NCI-H1694 treated with DMSO at 0.1 percent for 48 hours (cell line): ENCODE measurements at regions not wholly inside any gene's neighbourhood (a gene's known extent, or its start where the extent isn't known, plus 50 kb on each side); places are given as distances from the start of the nearest gene placed in this dataset.

Source experiments
- DNase-seq: peaks from one replicate; lab custom pipeline; 2025; lab: John Stamatoyannopoulos, UW

DNA sequence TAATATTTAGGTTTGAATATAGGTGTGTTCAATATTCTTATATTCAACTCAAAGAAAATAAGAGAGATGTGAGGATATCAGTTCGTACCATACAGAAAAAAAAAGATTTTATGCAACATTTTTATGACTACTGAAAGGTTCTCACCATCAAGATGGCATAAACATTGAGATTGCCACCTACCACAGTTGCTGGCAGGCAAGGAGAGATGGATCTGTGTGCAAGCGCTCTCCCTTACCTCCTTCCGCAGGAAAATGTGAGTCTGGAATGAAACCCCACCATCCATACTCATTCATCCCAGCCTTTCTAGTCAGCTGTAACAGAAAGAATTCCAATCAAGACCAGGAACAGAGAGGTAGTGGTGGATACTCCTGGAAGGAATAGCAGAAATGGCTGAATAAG is 376.9 kb downstream of the PPP3CA start:
- no peak for DNase-seq

DNA sequence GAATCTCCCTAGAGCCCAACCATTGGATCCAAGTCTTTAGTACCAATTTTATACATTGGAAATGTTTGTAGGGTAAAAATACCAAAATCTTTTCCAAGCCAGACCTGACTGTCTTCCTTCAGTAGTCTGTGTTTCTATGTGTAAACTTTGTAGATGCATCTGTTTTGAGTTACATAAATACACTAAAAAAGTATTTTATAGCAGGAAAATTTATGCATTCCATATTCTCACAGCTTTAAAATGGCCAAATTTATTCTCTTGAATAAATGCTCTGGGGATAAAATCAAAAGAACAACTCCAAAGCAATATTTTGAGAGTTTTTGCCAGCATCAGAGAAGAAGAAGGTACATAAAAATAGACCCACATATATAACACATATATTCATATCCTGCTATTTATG is 377.4 kb downstream of the PPP3CA start:
- no peak for DNase-seq

DNA sequence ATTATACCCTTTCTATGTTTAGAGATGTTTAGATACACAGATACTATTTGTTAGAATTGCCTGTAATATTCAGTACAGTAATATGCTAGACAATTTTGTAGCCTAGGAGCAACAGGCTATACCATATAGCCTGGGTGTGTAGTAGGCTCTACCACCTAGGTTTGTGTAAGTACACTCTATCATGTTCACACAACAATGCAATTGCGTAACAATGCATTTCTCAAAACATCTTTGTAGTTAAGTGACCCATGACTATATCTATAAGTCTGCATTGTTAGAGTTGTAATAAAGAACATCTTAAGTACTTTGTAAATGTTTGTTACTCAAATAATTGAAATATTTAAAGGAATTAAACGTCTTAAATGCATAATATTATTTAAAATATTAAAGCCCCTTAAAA is 379.3 kb downstream of the PPP3CA start:
- DNase-seq = no peak

DNA sequence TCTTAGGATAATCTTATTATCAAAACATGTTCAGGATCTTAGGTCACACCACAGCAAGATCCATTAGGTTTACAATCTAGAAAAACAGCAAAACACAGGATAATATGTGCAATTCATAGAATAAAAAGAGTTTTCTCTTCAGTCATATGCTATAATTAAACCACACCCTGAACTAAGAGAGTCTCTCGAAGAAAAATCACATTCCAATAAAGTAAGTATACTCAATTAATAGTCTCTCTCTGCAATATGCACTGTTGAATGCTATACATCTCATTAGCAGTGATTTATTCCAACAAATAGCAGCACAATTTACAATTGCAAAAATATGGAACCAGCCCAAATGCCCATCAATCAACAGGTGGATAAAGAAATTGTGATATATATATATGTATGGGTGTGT is 383.7 kb downstream of the PPP3CA start:
- no peak for DNase-seq

DNA sequence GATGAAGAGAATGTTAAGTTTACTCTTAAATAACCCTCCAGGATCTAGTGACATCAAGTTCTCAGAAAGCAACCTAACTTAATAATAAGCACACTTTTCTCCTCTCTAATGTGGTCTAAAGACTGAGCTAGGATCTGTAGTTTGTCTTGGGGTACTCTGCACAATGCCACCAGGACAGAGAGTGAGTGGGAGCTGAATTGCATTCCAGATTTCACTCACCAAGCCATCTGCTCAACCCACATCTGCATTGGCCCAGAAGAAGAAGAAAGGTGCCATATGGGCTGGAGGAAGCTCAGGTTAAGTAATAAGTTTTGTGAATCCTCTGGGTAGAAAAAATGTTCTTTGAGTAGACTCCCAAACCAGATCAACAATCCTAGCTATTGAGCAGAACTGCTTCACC is 384.6 kb downstream of the PPP3CA start:
- no peak for DNase-seq

DNA sequence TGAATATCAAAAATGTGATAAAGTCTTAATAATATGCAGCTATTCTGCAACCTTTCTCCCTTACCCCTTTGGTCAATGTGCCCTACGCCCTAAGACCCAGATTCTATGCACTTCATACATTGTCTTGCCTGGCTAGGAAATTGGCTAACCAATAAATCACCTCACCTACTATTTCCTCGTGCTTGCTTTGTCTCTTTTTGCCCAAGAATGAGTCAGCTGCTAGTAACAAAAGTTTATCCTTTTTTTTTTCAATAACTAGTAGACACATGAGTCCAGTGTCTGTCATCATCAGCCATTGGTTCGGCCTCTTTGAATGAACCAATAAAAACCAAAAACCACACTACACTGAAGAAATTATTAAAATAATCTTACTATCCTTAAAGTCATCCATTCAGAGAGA is 387.1 kb downstream of the PPP3CA start:
- no peak for DNase-seq

DNA sequence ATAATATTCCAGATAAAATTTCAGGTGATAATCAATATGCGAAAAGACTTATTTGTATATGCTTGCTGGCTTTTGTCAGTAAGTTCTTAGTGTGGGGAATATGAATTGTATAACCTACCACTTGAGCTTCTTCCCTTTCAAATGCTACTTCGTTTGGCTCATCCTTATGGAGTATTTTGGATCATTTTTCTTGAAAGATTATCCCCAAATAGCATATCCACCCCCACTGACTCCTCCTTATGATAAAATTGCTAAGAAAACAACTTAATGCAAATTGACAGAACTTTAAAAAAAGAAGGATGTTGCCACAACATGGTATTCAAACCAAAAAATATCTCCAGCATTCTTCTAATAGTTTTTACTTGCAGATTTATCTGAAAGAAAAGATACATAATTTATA is 393.3 kb downstream of the PPP3CA start:
- no peak for DNase-seq

DNA sequence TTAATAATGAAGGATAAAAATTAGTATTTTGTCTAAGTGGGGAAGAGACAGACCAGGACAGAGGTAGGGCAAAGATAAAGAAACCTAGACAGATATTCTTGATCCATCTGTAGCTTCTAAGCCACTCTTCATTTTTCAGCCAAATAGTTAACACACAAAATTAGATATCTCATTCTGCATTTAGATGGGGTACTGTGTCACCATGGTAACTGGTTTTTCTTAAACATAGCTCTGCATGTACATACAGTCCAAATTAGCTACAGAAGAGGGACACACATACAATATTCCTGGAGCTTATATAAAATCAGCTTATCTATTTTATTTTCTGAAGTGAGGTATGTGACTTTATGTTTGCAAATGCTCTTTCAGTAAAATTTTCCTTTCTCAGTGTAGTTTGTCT is 393.7 kb downstream of the PPP3CA start:
- DNase-seq = no peak

DNA sequence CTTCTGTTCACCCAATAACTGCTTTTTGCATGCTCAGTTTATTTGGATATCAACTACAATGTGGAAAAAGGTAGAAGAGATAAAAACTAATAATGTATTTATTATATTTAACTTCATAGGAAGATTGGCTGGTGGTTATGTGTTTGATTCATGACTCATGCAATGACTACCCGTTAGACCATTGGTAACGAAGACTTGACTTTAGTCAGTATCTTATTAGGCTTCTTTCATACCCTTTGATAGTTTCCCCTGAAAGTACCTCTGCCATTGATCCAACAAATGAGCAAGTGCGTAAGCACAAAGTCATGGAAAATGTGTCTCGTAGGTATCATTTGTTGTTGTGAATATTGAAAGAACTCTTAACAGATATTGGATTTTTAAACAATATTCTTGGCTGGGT is 394.7 kb downstream of the PPP3CA start:
- DNase-seq = no peak

DNA sequence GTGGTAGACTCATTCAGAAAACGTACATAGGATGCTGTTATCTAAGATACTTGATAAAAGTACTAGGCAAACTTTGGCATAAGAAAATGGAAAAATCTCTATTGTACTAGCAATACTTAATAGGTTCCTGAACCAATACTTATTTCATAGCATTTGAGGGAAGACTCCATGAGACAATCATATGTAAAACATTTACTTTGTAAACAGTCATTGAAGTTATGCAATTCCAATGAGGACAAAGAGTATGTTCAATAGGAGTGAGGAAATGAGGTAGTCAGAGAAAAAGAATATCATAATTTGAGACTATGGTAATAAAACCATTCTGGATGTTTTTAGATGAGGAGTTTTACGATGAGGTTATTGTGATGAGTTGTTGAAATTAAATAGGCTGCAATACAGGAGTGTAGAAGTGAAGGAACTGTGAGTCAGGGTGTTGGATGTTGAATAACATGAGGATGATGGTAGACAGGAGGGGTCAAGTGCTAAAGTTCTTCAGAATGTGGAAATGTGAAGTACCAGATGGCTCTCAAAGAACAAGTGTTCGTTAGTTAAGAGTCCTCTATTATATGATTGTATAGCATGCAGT is 397.9 kb downstream of the PPP3CA start:
- DNase-seq = no peak

DNA sequence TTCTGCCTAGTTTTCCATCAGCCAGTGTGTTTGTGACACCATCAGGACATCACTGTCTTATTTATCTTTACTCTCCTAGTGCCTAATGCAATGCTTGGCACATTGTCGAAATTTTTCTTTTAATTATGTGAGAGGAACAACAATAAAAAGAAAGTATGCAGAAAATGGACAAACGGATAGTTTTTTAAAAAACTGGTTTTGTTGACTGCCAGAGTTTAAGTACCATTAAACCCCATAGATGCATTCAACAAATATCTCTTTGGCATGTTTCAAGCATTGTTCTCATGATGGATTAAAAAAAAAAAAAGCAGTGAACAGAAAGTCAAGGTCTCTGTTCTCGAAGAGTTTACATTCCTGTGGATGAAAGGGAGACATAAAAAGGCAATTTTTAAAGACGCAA is 398.4 kb downstream of the PPP3CA start:
- no peak for DNase-seq

DNA sequence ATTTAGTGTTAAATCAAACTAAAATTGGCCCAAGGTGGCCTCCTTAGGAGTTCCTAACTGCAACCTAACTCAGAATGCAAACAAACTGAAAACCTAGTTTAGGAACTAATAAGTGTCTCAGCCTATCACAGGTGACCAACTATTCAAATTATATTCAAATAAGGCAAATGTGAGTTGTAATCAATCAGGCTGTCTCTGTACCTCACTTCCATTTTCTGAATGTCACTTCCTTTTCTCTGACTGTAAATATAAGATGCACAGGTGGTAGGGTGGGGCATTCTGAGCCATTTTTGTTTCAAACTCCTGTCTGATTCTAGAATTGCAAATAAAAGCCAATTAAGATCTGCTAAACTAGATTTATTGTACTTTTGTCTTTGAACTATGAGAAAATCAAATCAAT is 401.5 kb downstream of the PPP3CA start:
- DNase-seq = no peak

DNA sequence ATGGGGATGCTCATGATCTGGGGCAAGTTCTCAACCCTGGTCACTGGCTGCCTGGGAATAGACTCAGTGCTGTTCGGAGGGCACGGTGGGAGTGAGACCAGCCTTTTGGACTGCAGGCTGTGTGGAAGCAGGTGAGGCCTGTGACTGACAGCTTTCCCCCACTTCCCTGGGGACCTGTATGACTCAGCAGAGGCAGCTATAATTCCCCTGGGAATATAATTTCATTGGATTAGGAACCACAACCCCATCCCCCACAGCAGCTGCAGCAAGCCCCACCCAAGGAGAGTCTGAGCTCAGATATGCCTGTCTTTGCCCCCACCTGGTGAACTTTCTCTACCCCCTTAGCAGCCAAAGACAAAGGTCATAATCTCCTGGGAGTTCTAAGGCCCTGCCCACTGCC is 408.6 kb downstream of the PPP3CA start:
- DNase-seq = no peak

DNA sequence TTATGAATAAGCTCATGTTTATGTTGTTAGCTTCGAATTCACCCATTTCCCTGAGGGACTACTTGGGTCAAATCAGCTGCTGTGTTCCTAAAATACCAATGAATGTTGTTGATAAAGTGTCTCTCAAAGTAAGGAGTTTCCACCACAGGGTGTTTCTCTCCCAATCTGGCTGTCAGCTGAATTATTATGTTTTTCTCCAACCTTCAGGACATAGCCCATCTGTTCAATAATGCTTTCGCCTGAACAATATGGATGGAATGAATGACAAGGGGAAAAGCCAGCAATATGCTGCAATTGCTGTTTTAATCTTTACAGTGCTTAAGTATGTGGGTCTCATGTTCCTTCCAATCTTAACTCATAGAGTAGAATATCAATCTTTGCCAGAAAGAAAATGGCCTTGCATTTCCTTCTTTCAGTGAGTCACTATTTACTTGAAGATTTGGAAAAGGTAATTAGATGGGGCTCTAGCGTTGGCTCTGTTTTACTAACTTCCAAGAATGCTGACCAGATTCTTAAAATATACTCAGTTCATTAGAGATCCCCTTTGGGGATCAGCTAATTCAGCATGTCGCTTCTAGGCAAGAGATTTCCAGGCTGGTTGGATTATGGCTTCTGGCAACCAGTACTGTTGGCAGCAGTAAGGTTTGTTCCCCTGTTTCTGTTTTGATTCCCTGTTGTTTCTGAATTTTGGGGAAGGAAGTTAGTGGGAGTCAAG is 410.5 kb downstream of the PPP3CA start:
- DNase-seq = peak; percentile 47

DNA sequence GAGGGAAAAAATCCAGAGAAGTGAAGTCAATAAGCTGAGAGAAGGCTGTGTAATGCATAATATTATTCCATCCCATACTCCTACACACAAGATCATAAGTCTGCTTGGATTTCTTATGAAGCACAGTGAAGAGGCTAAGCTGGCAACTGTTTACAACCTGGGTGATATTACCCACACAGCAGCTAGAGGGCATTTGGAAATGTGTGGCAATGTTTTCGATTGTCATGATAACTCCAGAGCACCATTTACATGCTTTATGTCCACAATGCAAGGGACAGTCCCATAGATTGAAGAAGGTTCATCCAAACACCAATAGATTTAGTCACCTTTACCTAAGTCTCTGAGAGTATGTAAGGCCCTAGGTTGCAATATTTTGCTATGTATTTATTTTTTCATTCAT is 412.2 kb downstream of the PPP3CA start:
- DNase-seq = peak; percentile 30

DNA sequence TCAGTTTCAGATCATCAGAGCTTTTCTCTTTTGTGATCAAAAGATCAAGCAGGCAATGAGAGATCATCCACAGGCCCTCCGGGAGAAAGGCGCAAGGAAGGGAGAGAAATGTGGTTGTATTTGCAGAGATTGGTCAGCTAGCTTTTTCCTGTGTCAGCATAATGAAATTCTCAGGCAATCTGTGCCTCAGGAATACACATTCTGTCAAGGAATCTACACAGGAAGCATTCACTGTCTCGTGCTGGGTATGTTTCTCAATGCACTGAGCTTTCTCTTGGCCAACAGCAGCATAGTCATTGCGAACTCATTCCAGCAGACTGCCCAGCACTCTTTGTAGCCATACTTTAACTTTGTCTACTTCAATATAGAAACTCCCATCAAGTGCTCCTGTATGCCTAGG is 413.7 kb downstream of the PPP3CA start:
- DNase-seq = no peak

DNA sequence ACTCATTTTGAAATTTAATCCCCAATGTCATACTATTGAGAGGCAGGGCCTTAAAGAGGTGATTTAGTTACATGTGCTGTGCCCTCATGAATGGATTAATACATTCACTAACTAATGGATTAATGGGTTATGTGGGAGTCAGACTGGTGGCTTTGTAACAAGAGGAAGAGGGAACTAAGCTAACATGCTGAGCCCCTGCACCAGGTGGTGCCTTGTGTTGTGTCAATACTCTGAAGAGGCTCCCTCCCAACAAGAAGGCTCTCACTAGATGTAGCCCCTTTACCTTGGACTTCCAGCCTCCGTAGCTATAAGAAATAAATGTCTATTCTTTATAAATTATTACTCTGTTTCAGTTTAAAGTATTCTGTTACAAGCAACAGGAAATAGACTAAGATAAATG is 411.9 kb upstream of the EMCN start:
- no peak for DNase-seq

DNA sequence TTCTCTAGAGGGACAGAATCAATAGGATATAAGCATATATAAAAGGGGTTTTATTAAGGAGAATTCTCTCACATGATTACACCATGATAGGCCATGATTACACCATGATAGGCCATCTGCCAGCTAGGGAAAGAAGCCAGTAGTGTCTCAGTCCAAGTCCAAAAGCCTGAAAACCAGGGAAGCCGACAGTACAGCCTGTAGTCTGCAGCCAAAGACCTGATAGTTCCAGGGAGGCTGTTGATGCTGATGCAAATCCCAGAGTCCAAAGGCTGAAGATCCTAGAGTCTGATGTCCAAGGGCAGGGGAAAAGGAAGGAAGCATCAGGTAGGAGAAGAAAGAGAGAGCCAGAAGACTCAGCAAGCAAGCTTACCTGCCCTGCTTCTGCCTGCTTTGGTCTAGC is 411.3 kb upstream of the EMCN start:
- no peak for DNase-seq

DNA sequence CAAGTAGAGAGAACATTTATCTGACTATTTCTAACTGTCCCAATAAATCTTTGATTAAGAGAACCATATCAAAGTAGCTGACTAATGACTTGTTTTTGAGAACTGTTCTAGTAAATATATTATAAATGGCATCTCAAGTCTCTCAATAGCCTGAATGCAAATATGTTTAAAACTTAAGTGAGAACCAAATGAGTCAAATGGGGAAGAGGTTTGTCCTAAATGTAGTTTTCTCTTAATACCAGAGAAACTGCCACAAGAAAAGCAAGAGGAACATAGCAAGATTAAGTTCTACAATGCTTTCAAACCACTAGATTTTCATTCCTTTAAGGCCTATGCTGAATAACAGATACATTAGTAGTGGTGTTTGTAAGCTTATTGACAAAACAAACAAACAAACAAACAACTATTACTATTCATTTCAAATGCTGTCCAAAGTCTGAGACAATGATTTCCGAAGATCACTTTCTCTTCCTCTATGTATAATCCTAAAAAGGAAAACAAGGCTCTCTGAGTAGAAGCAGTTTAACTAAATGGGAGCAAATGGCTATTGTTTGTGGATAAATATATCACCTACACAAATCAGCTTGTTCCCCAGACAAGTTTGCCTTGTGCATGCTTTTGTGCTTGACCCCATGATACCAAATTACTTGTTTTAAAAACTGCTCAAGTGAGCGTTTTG is 408.4 kb upstream of the EMCN start:
- no peak for DNase-seq

DNA sequence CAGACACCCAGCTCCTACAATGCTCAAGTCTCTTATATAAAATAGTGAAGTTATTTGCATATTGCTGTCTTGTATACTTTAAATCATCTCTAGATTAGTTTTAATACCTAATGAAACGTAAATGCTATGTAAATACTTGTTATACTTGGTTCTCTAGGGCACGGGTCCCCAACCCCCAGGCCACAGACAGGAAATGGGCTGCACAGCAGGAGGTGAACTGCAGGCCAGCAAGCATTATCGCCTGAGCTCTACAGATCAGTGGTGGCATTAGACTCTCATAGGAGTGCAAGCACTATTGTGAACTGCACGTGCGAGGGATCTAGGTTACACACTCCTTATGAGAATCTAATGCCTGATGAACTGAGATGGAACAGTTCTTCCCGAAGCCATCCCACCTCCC is 395.9 kb upstream of the EMCN start:
- DNase-seq = no peak

DNA sequence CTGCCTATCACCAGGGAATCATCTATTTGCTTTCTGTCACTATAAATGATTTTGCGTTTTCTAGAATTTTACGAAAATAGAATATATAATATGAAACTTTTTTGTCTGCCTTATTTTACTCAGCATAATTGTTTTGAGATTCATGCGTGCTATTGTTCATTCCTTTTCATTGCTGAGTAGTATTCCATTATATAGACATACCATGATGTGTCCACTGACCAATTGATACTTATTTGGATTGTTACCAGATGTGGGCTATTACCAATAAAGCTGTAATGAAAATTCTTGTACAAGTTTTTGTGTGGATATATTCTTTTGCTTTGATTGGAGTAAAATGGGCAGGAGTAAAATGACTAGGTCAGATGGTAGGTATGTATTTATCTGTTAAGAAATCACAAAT is 390.7 kb upstream of the EMCN start:
- no peak for DNase-seq

DNA sequence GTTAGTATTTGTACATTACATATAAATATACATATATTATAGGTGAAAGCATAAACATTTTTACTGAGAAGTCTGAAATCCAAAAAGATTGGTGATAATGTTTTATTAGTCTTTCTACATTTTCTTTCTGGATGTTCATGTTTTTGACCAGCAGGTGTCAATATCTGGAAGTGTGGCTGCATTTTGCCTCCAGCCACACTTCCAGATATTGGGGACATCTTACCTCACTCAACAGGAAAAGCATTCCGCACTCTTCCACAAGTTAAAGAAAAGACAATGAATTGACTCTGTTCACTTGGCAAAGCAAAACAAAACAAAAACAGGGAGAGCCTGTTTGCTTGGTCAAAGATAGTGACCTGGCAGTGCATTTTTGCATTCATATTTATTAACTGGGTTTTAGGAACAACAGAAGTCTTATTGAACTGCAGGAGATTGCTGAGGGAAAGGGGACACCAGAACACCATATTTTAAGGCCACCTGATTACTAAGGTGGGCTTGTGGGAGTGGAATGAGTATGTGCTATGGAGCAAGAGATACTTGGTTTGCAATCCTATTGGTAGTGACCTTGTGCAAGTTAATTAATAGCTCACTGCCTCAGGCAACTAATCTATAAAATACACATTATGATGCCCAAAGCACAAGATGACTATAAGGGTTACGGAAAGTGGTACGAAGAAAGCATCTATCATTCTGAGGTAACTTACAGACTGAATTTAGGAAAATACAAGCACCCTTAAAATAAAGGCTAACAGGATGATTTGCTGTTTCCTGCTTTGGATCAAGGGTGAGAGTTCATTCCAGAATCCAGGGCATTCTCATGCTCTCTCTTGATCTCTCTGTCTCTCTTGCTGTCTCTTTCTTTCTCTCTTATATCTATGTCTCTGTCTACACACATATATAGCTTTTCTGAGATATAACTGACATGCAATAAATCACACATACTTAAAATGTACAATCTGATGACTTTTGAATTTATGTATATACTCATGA is 389.9 kb upstream of the EMCN start:
- no peak for DNase-seq

DNA sequence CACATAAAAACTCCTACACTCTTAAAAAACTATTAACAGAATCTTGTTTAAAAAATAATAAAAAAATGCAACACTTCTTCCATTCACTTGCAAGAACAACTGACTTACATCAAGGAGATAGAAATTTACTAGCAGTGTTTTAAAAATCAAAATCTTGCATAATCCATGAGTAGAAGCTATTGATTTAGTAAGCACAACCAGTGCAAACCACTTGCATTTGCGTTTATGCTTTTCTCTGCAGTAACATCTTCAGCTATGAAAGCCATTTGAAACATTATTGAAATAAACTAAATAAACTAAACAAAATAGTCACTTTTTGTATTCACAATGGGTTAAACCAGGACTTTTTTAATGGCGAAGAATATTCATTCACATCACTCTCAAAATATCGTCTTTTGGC is 389.2 kb upstream of the EMCN start:
- DNase-seq = no peak
